ENCODE measurements at regions not wholly inside any gene's neighbourhood (a gene's known extent, or its start where the extent isn't known, plus 50 kb on each side); places are given as distances from the start of the nearest gene placed in this dataset.

GRCh38 chr21:16438761-16439160, 709.0 kb downstream of the USP25 start:
- Mint-ChIP-seq H3K27me3 (ENCODE audit: unreplicated experiment) (no peaks in the 10 kb centered on the region), H3K4me3 (ENCODE audit: unreplicated experiment) (no peak overlapping the region), H3K27ac (ENCODE audit: unreplicated experiment) (no peak overlapping the region), H3K36me3 (ENCODE audit: unreplicated experiment) (no peaks in the 10 kb centered on the region), H3K9me3 (ENCODE audit: unreplicated experiment) (no peaks in the 10 kb centered on the region), H3K4me1 (ENCODE audit: low read depth, unreplicated experiment) (no peaks in the 10 kb centered on the region)
- DNase-seq, result no peak
- no peak for TF ChIP-seq CTCF (IDR thresholded peaks at IDR 0.05; ENCODE audit: partially characterized antibody, unreplicated experiment)

GRCh38 chr21:16441789-16442188, 712.0 kb downstream of the USP25 start:
- no peak overlapping the region for H3K27ac Mint-ChIP-seq (ENCODE audit: unreplicated experiment)

GRCh38 chr21:16454399-16454798, 724.6 kb downstream of the USP25 start:
- peaks cover 3% of the 10 kb centered on the region for H3K9me3 Mint-ChIP-seq (ENCODE audit: unreplicated experiment)
- H3K27me3 Mint-ChIP-seq (ENCODE audit: unreplicated experiment), result no peaks in the 10 kb centered on the region
- H3K36me3 Mint-ChIP-seq (ENCODE audit: unreplicated experiment), result no peaks in the 10 kb centered on the region
- H3K4me3 Mint-ChIP-seq (ENCODE audit: unreplicated experiment), result no peak overlapping the region
- no peak for DNase-seq
- H3K27ac Mint-ChIP-seq (ENCODE audit: unreplicated experiment), result no peak overlapping the region
- peaks cover 12% of the 10 kb centered on the region for H3K4me1 Mint-ChIP-seq (ENCODE audit: low read depth, unreplicated experiment)
- TF ChIP-seq CTCF (IDR thresholded peaks at IDR 0.05; ENCODE audit: partially characterized antibody, unreplicated experiment), result no peak

More at GRCh38 chr21:16441789-16442188, 712.0 kb downstream of the USP25 start:
- Mint-ChIP-seq H3K4me3 (ENCODE audit: unreplicated experiment) (no peak overlapping the region), H3K36me3 (ENCODE audit: unreplicated experiment) (no peaks in the 10 kb centered on the region), H3K4me1 (ENCODE audit: low read depth, unreplicated experiment) (no peaks in the 10 kb centered on the region), H3K9me3 (ENCODE audit: unreplicated experiment) (no peaks in the 10 kb centered on the region), H3K27me3 (ENCODE audit: unreplicated experiment) (no peaks in the 10 kb centered on the region)
- no peak for TF ChIP-seq CTCF (IDR thresholded peaks at IDR 0.05; ENCODE audit: partially characterized antibody, unreplicated experiment)
- DNase-seq, result no peak

GRCh38 chr21:16455526-16455925, 725.7 kb downstream of the USP25 start:
- H3K4me3 Mint-ChIP-seq (ENCODE audit: unreplicated experiment), result peak overlapping the region; percentile 41
- no peaks in the 10 kb centered on the region for H3K27me3 Mint-ChIP-seq (ENCODE audit: unreplicated experiment)
- peaks cover 12% of the 10 kb centered on the region for H3K4me1 Mint-ChIP-seq (ENCODE audit: low read depth, unreplicated experiment)
- H3K9me3 Mint-ChIP-seq (ENCODE audit: unreplicated experiment), result peaks cover 3% of the 10 kb centered on the region
- DNase-seq, result no peak
- H3K36me3 Mint-ChIP-seq (ENCODE audit: unreplicated experiment), result no peaks in the 10 kb centered on the region
- peak overlapping the region; percentile 89 for H3K27ac Mint-ChIP-seq (ENCODE audit: unreplicated experiment)
- TF ChIP-seq CTCF (IDR thresholded peaks at IDR 0.05; ENCODE audit: partially characterized antibody, unreplicated experiment), result no peak

GRCh38 chr21:16455978-16456377, 726.2 kb downstream of the USP25 start:
- no peak for TF ChIP-seq CTCF (IDR thresholded peaks at IDR 0.05; ENCODE audit: partially characterized antibody, unreplicated experiment)
- Mint-ChIP-seq H3K27ac (ENCODE audit: unreplicated experiment) (peak overlapping the region; percentile 89), H3K4me1 (ENCODE audit: low read depth, unreplicated experiment) (peaks cover 12% of the 10 kb centered on the region), H3K4me3 (ENCODE audit: unreplicated experiment) (peak overlapping the region; percentile 41), H3K27me3 (ENCODE audit: unreplicated experiment) (no peaks in the 10 kb centered on the region), H3K9me3 (ENCODE audit: unreplicated experiment) (peaks cover 3% of the 10 kb centered on the region), H3K36me3 (ENCODE audit: unreplicated experiment) (no peaks in the 10 kb centered on the region)
- peak; percentile 20 for DNase-seq

Data from glutamatergic neuron (in vitro differentiated cells).